ENCODE measurements at regions not wholly inside any gene's neighbourhood (a gene's known extent, or its start where the extent isn't known, plus 50 kb on each side); places are given as distances from the start of the nearest gene placed in this dataset.

DNA sequence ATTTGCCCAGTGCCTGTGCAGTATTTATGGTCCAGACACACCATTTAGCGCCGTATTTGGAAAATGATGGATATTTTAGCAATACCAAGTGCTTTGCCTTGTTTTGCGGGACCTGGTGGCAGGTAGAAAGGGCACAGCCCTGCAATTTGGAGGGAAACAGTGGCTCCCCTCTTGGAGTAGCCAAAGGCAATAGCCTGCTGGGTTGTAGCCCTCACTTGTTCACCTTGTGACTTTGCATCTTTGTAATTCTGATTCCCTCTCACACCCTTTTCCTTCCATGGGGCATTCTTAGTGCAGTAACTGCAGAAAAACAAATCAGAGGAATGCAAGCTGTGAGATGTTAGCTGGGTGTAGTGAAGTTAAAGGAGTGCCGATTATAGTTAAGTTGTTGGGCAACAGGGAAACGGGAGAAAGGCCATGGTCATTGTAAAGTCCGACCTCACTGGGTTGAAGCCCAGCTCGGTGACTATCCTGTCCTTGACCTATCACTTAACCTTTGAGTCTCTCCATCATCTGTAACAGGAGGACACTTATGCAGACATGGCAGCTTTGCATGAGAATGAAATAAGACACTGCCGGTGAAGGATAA, 131.0 kb upstream of the KLHL25 start:
- no peaks in the 10 kb centered on the region for H3K9me2 ChIP-seq (replicated peaks; ENCODE audit: control insufficient read depth, low read length)
- no peaks in the 10 kb centered on the region for H3K27me3 ChIP-seq (ENCODE audit: control insufficient read depth, low read length)
- H4K20me1 ChIP-seq (ENCODE audit: control insufficient read depth, insufficient read depth, low read depth, low read length), result no peaks in the 10 kb centered on the region
- H3K9me3 ChIP-seq (ENCODE audit: control insufficient read depth, insufficient read depth, low read length), result no peaks in the 10 kb centered on the region
- no peak overlapping the region for H3K4me2 ChIP-seq (ENCODE audit: low read length)
- no peaks in the 10 kb centered on the region for H3F3A ChIP-seq (ENCODE audit: control insufficient read depth, insufficient read depth)
- H3K27ac ChIP-seq (ENCODE audit: low read depth, low read length), result no peak overlapping the region
- no peaks in the 10 kb centered on the region for H3K36me3 ChIP-seq (ENCODE audit: control insufficient read depth, low read length)
- H3K4me1 ChIP-seq (ENCODE audit: control insufficient read depth, low read length), result no peaks in the 10 kb centered on the region
- TF ChIP-seq, protein P1, sequence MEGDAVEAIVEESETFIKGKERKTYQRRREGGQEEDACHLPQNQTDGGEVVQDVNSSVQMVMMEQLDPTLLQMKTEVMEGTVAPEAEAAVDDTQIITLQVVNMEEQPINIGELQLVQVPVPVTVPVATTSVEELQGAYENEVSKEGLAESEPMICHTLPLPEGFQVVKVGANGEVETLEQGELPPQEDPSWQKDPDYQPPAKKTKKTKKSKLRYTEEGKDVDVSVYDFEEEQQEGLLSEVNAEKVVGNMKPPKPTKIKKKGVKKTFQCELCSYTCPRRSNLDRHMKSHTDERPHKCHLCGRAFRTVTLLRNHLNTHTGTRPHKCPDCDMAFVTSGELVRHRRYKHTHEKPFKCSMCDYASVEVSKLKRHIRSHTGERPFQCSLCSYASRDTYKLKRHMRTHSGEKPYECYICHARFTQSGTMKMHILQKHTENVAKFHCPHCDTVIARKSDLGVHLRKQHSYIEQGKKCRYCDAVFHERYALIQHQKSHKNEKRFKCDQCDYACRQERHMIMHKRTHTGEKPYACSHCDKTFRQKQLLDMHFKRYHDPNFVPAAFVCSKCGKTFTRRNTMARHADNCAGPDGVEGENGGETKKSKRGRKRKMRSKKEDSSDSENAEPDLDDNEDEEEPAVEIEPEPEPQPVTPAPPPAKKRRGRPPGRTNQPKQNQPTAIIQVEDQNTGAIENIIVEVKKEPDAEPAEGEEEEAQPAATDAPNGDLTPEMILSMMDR (IDR thresholded peaks at IDR 0.05; ENCODE audit: low read depth, low read length, poor library complexity, severe bottlenecking), result no peak
- TF ChIP-seq EZH2phosphoT487 (IDR thresholded peaks at IDR 0.05; ENCODE audit: borderline replicate concordance, low read length), result no peak
- no peak overlapping the region for H3K4me3 ChIP-seq (ENCODE audit: low read length)
- no peaks in the 10 kb centered on the region for H3K79me2 ChIP-seq (ENCODE audit: control insufficient read depth, low read length)

DNA sequence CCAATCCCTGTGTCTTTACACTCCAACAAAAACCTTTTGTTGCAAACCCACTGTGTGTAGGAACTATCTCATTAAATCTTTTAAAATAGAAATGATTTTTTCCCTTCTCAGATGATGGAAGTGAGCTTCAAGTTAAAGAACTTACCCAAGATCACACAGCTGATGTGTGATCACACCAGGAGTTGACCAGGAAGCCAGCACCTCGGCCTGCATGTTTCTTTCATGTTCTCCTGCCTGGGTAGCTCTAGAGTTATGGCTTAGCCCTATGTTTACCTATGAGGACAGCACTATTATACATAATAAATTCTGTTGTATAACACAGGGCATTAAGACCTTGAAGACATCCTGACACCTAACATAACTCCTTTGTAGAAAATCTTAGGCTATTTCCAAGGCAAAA, 132.1 kb upstream of the KLHL25 start:
- Histone ChIP-seq H3K36me3 (ENCODE audit: control insufficient read depth, low read length) (no peaks in the 10 kb centered on the region), H3K79me2 (ENCODE audit: control insufficient read depth, low read length) (no peaks in the 10 kb centered on the region), H3K27me3 (ENCODE audit: control insufficient read depth, low read length) (no peaks in the 10 kb centered on the region), H3F3A (ENCODE audit: control insufficient read depth, insufficient read depth) (no peaks in the 10 kb centered on the region), H4K20me1 (ENCODE audit: control insufficient read depth, insufficient read depth, low read depth, low read length) (no peaks in the 10 kb centered on the region), H3K4me1 (ENCODE audit: control insufficient read depth, low read length) (no peaks in the 10 kb centered on the region), H3K9me2 (replicated peaks; ENCODE audit: control insufficient read depth, low read length) (no peaks in the 10 kb centered on the region), H3K27ac (ENCODE audit: low read depth, low read length) (no peak overlapping the region), H3K4me2 (ENCODE audit: low read length) (no peak overlapping the region), H3K9me3 (ENCODE audit: control insufficient read depth, insufficient read depth, low read length) (no peaks in the 10 kb centered on the region), H3K4me3 (ENCODE audit: low read length) (no peak overlapping the region)
- TF ChIP-seq, protein P1 (IDR thresholded peaks at IDR 0.05; ENCODE audit: low read depth, low read length, poor library complexity, severe bottlenecking), result no peak

DNA sequence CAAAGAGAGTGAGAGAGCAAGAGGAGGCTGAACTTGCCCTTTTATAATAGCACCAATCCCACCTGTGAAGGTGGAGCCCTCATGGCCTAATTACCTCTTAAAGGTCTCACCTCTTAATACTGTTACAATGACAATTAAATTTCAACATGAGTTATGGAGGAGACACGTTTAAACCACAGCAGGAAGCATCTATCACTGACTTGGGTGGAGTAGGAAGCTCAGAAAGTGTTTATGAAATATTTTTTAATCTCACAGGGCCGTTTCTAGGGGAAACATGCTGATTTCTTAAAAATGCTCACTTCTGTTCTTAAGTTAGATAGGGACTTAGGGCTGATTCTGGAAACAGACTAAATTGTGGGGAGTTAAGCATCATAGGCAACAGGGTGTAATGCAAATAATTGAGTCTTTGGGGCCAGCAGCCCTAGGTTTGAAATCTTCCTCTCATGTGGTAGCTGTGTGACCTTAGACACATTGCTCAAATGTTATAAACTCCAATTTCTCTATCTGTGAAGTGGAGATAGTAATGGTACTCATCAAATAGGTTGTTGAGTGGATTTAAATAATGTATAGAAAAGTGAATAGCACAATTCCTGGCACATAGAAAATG, 133.3 kb upstream of the KLHL25 start:
- H4K20me1 ChIP-seq (ENCODE audit: control insufficient read depth, insufficient read depth, low read depth, low read length), result no peaks in the 10 kb centered on the region
- no peaks in the 10 kb centered on the region for H3K9me2 ChIP-seq (replicated peaks; ENCODE audit: control insufficient read depth, low read length)
- H3K27ac ChIP-seq (ENCODE audit: low read depth, low read length), result no peak overlapping the region
- H3K4me3 ChIP-seq (ENCODE audit: low read length), result no peak overlapping the region
- H3F3A ChIP-seq (ENCODE audit: control insufficient read depth, insufficient read depth), result no peaks in the 10 kb centered on the region
- H3K36me3 ChIP-seq (ENCODE audit: control insufficient read depth, low read length), result no peaks in the 10 kb centered on the region
- TF ChIP-seq EZH2phosphoT487 (IDR thresholded peaks at IDR 0.05; ENCODE audit: borderline replicate concordance, low read length), result no peak
- TF ChIP-seq, protein P1 (IDR thresholded peaks at IDR 0.05; ENCODE audit: low read depth, low read length, poor library complexity, severe bottlenecking), result no peak
- no peaks in the 10 kb centered on the region for H3K79me2 ChIP-seq (ENCODE audit: control insufficient read depth, low read length)
- H3K4me1 ChIP-seq (ENCODE audit: control insufficient read depth, low read length), result no peaks in the 10 kb centered on the region
- no peak overlapping the region for H3K4me2 ChIP-seq (ENCODE audit: low read length)
- no peaks in the 10 kb centered on the region for H3K9me3 ChIP-seq (ENCODE audit: control insufficient read depth, insufficient read depth, low read length)
- H3K27me3 ChIP-seq (ENCODE audit: control insufficient read depth, low read length), result no peaks in the 10 kb centered on the region
